HG02759 (cell line): ENCODE measurements at regions not wholly inside any gene's neighbourhood (a gene's known extent, or its start where the extent isn't known, plus 50 kb on each side); places are given as distances from the start of the nearest gene placed in this dataset.

Experiments
- ATAC-seq: cut with Tn5 transposase; IDR thresholded peaks from one replicate; pipeline ENCODE4 v1.9.1; 2021; ENCODE audit warnings: mild to moderate bottlenecking, moderate library complexity; ENCODE audit not compliant: unreplicated experiment

DNA sequence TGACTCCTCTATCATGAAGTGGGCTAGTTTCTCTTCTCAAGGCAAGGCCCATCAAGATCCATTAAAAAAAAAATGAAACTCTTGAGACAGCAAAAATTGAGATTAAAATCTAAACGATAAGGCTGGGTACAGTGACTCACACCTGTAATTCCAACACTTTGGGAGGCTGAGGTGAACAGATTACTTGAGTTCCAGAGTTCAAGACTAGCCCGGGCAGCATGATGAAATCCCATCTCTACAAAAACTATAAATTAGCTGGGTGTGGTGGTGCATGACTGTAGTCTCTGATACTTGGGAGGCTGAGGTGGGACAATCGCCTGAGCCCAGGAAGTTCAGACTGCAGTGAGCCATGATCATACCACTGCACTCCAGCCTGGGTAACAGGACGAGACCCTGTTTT, 226.5 kb upstream of the SOX5 start:
- no peak for ATAC-seq

DNA sequence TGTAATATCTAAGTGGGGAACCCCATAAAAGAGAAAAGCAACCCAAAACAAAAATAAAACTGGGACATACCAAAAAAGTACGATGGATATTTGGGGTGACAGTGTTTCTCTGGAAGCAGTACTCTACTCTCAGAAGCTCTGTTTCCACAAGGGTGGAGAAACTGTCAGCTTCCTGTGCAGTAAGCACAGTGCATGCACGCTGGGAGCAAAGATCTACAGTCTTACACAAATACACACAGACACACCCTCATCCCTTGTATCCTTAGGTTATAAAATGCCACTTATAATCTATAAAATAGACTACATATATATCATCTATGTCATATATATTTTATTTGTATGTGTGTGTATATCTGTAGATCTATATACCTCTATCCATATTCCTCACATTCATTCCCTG, 225.8 kb upstream of the SOX5 start:
- no peak for ATAC-seq

DNA sequence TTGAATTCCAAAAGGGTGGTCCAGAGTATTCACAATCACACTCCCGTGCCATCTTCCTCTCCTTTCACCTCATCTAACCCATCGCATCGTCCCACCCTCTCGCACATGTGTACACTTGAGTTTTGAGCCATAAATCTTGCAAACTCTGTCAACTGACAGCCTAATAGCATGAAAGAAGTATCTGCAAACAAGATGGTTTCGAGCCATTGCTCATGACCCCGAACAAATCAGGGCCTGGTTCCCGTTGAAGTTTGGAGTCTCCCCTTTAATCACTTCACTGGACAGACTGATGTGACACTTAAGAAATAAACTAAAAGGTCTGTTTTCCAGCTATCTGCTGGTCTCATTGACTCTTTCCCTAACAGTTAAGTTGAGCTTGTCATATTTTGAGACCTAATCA, 223.6 kb upstream of the SOX5 start:
- ATAC-seq = no peak

DNA sequence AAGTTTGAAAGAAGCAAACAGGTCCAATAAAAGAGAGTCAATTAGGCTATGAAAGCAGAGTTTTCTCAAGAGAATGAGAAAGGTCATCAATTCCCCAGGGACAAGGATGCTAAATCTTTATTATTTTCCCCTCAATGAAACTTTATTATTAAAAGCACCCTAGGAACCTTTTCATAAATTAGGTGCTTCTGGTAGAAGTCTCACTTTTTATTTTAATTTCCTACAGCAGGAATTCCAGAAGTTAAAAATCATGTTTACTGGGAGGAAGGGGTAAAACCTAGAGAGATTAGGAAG, 223.2 kb upstream of the SOX5 start:
- ATAC-seq = no peak

DNA sequence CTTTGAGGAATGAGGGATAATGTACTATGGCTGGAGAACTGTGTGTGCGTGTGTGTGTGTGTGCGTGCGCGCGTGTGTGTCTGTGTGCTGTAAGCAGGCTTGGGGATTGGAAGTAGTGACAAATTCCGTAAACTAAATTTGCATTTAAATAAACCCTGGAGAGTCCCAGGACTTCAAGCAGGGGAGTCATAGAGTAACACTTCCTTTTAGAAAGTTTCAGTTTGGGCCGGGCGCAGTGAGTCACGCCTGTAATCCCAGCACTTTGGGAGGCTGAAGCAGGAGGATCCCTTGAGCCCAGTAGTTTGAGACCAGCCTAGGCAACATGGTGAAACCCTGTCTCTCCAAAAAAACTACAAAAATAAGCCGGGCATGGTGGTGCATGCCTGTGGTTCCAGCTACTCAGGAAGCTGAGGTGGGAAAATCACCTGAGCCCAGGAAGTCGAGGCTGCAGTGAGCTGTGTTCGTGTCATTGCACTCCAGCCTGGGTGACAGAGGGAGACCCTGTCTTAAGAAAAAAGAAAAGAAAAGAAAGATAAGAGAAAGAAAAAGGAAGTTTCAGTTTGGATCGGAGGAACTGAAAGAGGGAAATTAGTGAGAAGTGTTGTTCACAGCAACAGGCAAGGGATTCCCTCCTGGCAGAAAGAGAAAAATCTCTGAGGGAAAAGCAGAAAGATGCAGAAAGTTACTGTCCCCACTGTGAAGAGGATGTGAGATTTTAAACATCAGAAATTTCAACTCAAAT, 222.7 kb upstream of the SOX5 start:
- peak; percentile 70 for ATAC-seq

DNA sequence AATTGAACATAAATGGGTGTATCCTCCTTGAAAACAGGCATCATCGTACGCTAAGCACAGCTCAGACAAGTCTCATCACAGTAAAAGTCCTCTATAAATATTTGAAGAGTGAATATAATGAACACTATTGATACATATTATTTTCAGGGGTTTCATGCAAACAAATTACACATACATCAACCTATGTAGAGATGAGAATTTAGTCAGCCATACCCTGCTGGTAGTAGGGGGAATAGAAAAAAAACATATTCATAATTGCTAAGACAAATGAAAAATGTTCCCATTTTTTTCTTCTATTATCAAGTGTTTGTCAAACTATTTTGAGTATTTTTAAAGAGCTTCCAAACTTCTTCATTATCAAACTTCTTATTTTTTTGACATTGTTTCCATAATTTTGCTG, 205.6 kb upstream of the SOX5 start:
- no peak for ATAC-seq

DNA sequence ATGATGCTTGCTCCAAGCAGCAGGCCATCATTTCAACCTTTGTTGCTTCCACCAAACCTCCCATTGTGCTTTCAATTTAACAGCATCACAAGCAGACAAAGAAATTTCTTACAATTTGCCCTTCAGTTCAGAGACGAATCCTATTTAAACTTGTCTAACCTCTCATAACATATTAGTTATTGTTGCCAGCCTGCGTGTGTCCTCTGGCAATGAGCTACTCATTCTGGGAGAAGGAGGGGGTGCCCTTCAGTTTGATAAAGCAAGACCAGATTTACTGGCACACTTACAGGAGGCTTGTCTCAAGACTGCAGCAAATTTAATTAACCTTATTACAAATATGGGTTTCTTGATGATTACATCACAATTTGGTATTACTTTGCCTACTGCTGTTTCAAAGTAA, 203.6 kb upstream of the SOX5 start:
- ATAC-seq = no peak

DNA sequence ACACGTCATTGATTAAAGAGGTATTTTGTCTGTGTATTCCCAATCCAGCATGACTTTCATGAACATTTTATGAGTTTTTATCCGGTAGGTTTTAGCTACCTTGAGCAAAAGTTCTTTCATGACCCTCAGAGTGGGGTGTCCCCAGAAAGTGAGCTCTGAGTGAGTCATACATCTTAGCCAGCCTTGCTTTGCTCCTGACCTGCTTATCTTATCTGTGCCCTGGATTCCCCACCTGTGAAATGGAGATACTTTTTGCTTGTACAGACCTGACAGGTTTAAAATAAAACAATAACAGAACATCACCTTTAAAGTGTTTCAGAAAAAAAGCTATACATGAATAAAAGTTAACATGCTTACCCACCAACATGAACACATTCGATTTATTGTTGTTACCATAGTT, 202.8 kb upstream of the SOX5 start:
- no peak for ATAC-seq

DNA sequence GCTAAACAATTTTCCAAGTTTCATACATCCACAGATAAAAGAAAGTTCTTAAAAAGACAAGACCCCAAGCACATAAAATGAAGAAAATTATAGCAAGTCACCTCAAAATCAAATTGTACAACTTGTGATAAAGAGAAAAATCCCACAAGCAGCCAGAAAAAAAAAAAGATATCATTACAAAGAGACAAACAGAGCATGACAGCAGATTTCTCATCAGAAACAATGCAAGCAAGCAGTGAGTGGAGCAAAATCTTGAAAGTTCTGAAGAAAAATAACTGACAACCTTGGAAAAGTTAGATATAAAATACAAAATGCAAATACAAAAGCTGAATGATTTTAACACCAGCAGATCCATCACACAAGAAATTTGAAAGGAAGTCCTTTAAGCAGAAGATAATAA, 194.5 kb upstream of the SOX5 start:
- no peak for ATAC-seq

DNA sequence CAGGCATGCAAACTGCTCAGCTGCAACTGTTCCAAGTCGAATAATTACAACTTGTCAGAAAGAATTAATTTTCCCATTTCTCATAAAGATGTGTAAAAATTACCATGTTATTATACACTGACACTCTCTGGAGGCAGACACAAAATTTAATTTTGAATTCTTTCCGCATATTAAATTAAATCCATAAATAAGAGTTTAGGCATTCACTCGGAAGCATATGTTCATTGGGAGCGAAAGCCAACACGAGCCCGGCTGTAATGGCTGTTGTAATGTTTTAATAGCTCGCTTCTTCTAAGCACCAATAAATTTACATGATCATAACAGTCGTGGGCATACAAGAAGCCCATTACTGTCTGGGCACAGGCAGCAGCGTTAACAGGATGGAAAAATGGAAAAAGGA, 189.6 kb upstream of the SOX5 start:
- ATAC-seq = no peak

DNA sequence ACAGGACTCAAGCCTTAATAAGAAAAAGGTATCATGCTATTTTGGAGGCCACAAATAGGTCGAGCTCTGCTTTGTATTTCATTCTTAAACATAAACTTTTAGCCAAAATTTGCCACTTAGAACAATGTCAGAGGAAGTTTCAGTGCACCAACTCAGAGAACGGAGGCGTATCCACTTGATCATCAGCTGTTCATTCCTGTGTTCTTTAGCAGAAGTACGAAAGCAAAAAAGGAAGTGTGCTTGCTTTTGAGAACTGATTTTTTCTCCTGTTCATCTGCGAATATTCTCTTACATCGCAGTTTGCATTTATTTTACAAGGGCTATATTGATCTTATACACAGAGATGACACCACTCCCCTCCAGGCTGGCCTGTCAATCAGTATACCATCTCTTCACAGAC, 188.6 kb upstream of the SOX5 start:
- no peak for ATAC-seq

DNA sequence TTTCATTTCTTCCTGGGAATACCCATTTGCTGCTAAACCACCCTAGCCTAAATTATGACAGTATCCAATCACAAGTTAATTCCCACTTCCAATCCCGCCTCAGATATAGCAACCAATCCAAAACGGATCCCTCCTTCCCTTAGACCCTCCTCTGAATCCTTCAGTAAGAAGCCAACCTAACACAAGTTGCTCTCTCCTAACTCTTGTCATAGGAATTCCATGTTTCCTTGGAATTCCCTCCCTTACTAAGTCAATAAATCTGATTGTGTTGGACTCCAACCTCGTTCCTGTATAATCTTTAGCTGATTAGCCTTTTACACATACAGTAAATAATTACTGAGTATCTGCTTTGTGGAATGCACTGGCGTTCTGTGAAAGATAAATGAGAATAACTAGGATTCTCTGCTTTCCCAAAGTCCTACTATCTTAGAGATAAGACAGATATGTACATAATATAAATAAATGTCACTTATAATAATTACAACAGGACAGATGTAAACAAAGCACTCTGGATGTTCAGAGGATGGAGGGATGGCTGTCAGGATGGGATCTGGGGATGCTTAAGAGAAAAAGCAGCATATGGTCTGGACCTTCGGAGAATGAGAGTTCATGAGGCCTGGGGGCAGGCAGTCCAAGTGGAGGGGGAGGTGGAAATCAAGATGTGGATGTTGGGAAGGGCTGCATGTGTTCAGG, 185.8 kb upstream of the SOX5 start:
- no peak for ATAC-seq

DNA sequence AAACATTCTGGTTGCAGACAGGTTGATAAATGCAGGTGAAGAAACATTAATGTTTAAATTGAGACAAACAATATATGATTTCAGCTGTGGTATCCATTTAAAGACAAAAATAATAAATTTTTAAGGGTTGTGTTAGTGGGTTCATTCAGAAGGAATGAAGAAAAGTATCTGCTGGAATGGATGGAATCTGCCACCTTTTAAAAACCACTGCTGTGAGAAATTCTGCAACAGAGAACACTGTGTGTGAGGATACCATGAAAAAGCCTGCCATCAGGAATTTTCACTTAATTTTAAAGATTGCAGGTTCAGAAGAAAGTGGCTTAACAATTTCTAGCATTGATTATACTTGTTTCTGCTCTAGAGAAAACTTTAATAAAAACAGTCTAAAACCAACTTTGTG, 184.6 kb upstream of the SOX5 start:
- ATAC-seq = no peak

DNA sequence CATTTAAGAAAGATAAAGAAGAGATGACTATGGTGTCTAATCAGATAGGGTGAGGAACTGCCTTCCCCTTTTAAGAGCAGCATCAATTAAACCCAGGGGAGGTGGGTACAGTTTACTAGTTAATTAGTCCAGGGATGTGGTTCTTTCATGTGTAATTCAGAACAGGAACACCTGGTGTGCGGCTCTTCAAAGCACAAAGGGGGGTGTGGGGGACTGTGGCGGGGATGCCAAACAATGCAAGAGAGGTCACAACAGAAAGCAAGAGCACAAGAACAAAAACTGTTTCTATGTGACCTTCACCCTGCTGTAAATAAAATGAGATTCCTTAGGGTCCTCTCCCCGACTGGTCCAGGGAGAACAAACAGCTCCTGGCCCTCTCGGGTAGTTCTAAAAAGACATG, 183.9 kb upstream of the SOX5 start:
- no peak for ATAC-seq

DNA sequence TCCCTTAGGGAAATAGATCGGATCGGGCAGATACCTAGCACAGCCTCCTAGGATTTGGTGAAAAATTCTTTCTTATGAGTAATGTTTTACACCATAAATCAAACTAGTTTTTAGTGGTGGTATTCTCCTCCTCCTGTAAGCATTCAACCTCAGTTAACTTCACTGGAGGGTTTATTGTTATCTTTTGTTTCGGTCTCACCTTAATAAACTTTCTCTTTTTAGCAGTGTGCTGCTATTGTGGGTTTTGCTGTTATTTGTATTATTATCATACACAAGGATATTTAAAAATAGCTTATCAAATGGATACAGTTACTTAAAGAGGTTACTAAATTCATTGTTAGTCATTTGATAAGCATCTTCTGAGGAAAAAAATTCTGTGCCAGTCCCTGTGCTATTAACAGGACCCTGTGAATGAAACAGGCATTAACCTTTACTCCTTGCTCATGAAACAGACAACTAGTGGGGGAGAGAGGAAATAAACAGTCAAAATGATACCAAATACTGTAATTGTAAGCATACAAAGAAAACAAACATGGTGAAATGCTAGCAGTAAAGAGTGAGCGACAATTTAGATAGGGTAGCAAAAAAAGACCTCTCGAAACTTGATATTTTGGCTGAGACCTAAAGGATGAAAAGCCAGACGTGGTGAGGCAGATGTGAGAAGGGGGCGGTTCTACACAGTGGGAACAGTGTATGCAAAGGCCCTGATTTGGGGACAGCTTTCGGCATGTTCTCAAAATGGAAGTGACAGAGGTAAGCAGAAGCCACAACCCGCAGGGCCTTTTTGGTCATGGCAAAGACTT, 178.7 kb upstream of the SOX5 start:
- ATAC-seq = peak; percentile 90

DNA sequence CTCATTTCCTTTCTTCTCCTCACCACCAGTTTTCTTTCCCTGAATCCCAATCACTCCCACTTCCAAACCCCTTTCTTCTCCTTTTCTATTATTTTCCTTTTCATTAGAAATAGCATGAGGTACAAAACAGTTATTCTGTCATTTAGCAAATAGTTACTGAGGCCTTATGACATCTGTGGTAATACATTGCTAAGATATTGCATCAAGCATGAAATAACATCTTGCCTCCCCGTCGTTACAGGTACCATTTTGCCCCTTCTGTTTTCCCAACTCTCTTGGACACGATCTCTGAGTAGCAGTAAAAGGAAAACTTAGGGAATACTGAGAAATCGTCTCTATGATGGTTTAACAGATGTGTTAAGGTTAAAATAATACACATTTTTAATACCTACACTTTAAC, 175.8 kb upstream of the SOX5 start:
- ATAC-seq = no peak

DNA sequence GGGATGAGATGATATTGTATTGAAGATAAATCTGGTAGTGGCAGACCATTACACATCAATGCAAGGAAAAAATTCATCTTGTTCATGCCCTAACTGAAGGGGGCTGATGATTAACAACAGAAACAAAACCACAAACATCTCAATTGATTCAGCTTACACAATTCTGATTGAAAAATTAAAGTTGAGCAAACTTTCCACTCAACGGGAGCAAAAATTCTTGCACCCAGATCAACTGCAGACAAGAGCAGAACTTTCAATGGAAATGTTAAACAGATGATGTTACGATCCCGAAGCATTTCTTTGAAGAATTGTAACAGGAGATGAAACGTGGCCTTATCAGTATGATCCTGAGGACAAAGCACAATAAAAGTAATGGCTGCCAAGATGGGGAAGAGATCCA, 172.4 kb upstream of the SOX5 start:
- no peak for ATAC-seq

DNA sequence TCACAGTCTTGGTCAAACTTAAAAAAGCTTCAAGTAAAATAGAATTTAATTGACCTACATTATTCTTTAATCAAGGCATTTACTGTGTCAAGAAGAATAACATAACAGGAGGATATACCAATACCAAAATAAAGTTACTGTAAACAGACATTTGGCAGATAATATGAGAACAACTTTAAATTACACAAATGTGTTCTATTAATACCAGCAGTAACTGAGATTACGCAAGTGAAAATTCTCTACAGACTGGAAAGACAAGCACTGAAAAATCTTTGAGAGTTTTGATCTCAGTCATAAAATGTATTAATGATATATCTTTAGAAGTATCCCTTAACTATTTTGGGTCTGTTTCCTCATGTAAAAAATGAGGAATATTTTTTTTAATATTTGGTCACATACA, 169.2 kb upstream of the SOX5 start:
- no peak for ATAC-seq

DNA sequence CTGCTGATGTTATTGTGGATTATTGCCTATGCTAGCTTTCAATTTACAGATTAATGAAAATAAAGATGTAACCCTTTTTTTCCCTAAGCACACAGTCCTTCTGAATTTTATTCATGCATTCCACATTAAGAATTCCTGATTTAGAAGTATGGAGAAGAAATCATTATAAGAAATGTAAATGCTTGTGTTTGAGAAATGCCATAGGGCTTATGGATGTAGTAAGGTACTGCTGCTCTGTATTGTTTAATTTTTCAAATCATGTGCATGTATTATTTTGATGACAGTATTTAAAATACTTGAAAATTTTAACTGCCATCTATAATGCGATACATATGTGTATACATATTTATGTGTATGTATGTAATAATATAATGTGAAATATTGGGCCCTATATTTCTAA, 167.1 kb upstream of the SOX5 start:
- ATAC-seq = no peak

DNA sequence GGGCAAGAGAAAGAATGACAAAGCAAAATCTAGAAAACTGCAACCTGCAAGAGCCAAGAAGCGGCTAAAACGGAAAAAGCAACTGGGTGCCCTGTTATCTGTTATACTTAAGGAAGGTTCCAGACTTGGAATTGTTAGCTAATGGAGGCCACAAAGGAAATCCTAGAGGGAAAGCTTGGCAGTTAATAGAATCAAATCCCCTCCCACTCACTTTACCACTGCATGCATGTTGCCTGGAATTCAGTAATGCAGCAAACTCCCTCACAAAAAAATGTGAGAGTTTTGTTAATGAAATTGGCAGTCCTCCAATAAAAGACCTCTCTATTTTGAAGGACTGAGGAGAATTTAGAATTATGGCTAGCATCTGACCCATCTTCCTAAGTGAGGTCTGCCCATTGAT, 164.2 kb upstream of the SOX5 start:
- no peak for ATAC-seq

DNA sequence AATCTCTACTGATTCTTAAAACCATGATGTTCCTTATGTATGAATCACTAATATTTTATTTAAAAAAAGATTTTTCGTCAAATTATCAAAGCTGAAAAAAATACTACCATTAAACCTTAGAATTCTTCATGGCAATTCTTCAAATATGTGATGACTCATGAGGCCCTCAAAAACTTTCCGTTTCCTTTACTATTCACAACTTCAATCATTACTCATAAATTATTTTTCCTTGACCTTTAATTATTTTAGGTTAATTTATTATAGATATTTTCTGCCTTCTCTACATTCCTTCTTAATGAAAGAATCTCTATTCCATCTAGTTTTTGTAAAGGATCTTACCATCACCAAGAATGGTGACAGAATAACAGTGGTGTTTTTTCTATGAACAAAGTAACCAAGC, 162.1 kb upstream of the SOX5 start:
- ATAC-seq = no peak

DNA sequence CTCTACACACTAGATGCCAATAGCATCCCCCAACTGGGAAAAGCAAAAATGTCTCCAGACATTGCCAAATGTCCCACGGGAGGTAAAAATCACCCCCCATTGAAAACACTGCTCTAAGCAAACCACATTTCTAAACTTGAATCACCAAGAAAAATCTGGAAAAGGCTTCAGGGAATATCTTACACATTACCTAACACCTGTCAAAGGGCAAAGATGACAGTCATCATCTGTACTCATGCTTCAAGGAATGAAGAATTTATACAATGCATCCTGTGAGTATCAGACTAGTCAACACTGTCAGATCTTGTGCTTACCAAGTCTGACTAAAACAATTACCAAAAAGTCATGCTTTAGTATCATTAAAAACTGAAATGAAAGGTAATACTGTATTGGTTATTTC, 161.6 kb upstream of the SOX5 start:
- ATAC-seq = no peak
